GM21447 (cell line): ENCODE measurements at regions not wholly inside any gene's neighbourhood (a gene's known extent, or its start where the extent isn't known, plus 50 kb on each side); places are given as distances from the start of the nearest gene placed in this dataset.
"Not testable (repeated sequence)": the region's sequence is repeated elsewhere in the genome, so short reads cannot be mapped to it uniquely, and the experiment has no call there.

ENCODE experiments used
- ATAC-seq: cut with Tn5 transposase; IDR thresholded peaks from one replicate; pipeline ENCODE4 v1.9.1; 2021; ENCODE audit not compliant: unreplicated experiment

- no peak for ATAC-seq
Measured at GRCh38 chr7:55299273-55299967, 65.7 kb upstream of the LANCL2 start.

- no peak for ATAC-seq
Measured at GRCh38 chr7:55303220-55303619, 61.9 kb upstream of the LANCL2 start.

GRCh38 chr7:55304018-55304762 is 60.9 kb upstream of the LANCL2 start:
- ATAC-seq = no peak

GRCh38 chr7:55305135-55305534 is 60.0 kb upstream of the LANCL2 start:
- ATAC-seq = no peak

- ATAC-seq = no peak
Measured at GRCh38 chr7:55306331-55306730, 58.8 kb upstream of the LANCL2 start.

- ATAC-seq = no peak
Measured at GRCh38 chr7:55307123-55307916, 57.8 kb upstream of the LANCL2 start.

DNA sequence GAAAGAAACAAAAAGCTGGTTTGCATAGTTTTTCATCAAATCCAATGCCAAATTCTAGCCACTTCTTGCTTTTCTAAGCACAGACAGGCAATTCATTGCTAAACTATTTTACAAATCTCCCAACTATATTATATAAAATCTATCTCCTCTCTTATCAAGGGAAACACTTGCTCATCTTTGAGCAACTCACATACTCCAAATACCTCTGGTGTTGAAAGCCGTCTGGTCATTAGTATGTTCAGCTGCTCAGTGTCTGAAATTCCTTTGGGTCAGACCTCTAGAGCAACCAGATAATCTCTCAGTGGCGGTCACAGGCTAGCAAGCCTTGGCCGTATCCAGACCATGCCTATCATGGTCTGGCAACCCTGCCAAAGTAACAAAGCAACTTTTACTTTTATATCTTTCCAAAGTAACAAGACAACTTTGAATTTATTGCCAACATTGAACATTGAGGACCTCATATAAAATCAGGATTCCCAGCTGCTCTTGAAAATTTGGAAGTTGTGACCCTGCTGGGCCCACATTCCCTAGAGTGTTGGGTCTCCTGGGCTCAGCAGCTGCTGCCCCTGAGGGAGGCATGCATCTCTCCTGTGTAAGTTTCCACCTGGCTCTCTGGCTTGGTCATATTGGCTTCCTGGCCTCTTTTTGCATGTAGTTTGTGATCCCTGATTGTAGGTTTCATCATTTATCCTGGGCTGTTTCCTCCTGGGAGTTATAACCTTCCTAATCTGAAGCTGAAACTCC is 56.8 kb upstream of the LANCL2 start:
- ATAC-seq = peak; percentile 9

- peak; percentile 87 for ATAC-seq
Measured at GRCh38 chr7:55309040-55309991, 55.8 kb upstream of the LANCL2 start.

GRCh38 chr7:55310287-55311025 is 54.7 kb upstream of the LANCL2 start:
- no peak for ATAC-seq

- ATAC-seq = not testable (repeated sequence)
Measured at GRCh38 chr7:55311892-55312291, 53.2 kb upstream of the LANCL2 start.

- ATAC-seq = not testable (repeated sequence)
Measured at GRCh38 chr7:55313671-55314070, 51.5 kb upstream of the LANCL2 start.

DNA sequence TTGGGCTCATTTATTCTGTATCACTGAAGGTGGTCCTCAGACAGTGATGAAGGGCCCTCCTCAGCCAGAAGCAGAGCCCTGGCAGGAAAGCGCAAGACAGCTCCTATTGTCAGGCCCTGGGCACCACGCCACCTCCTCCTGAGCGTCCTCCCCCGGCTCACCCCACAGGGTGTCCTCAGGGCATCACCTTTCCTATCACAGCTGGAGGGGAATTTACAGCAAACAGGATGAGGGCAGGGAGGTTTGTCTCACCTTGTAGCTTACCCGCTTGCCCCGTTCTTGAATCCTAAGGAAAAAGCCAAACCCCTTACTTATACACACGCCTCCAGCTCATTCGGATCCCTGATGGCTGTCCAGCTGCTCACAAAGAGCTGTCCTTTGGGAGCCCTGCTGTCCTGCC is 50.2 kb upstream of the LANCL2 start:
- ATAC-seq = no peak
